Breast epithelium (tissue), 3 donors: ENCODE measurements at regions not wholly inside any gene's neighbourhood (a gene's known extent, or its start where the extent isn't known, plus 50 kb on each side); places are given as distances from the start of the nearest gene placed in this dataset.

Source experiments
- POLR2AphosphoS5 ChIP-seq, 3 donors: sonication (generic); formaldehyde crosslinking; IDR thresholded peaks; one replicate each; pipeline ENCODE4 v1.6.1; 2017; ENCODE audit warnings: antibody characterized with exemption in 3 of 3
- TF ChIP-seq, protein P1 (sequence below), 3 donors: fragments of 450-650 bp; IDR thresholded peaks; one replicate each; pipeline ENCODE4 v1.5.1; 2016 to 2017; ENCODE audit warnings: antibody characterized with exemption in 3 of 3, mild to moderate bottlenecking in 3 of 3, moderate library complexity in 3 of 3

DNA sequence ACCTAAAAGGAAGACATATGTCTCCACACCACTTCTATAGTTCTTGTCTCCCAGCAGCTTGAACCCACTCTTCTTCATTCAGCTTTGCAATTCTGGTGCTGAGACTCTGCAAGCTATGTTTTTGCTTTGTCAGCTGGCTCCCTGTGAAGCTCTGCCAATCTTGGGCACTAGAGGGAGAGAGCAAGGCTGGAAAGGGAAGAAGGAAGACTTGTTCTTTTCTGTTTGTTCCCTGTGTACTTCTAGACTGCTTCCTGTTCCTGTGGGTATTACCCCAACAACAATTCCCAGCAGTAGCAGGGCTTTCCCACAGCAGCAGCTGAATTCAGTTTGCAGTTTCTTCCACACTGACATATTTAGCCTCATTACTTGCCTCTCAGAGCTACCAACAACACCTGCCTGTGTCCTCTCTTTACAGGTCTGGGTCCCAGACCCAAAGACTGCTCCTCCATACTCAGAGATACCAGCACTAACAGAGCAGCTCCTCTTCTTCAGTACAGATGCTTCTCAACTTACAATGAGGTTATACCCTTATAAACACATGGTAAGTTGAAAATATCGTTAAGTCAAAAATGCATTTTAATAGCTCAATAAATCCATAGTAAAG, 275.2 kb upstream of the NEGR1 start:
- TF ChIP-seq, protein P1, sequence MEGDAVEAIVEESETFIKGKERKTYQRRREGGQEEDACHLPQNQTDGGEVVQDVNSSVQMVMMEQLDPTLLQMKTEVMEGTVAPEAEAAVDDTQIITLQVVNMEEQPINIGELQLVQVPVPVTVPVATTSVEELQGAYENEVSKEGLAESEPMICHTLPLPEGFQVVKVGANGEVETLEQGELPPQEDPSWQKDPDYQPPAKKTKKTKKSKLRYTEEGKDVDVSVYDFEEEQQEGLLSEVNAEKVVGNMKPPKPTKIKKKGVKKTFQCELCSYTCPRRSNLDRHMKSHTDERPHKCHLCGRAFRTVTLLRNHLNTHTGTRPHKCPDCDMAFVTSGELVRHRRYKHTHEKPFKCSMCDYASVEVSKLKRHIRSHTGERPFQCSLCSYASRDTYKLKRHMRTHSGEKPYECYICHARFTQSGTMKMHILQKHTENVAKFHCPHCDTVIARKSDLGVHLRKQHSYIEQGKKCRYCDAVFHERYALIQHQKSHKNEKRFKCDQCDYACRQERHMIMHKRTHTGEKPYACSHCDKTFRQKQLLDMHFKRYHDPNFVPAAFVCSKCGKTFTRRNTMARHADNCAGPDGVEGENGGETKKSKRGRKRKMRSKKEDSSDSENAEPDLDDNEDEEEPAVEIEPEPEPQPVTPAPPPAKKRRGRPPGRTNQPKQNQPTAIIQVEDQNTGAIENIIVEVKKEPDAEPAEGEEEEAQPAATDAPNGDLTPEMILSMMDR (IDR thresholded peaks at IDR 0.05) = no peak
- TF ChIP-seq POLR2AphosphoS5 (IDR thresholded peaks at IDR 0.05) = no peak
